ENCODE measurements at regions not wholly inside any gene's neighbourhood (a gene's known extent, or its start where the extent isn't known, plus 50 kb on each side); places are given as distances from the start of the nearest gene placed in this dataset.

DNA sequence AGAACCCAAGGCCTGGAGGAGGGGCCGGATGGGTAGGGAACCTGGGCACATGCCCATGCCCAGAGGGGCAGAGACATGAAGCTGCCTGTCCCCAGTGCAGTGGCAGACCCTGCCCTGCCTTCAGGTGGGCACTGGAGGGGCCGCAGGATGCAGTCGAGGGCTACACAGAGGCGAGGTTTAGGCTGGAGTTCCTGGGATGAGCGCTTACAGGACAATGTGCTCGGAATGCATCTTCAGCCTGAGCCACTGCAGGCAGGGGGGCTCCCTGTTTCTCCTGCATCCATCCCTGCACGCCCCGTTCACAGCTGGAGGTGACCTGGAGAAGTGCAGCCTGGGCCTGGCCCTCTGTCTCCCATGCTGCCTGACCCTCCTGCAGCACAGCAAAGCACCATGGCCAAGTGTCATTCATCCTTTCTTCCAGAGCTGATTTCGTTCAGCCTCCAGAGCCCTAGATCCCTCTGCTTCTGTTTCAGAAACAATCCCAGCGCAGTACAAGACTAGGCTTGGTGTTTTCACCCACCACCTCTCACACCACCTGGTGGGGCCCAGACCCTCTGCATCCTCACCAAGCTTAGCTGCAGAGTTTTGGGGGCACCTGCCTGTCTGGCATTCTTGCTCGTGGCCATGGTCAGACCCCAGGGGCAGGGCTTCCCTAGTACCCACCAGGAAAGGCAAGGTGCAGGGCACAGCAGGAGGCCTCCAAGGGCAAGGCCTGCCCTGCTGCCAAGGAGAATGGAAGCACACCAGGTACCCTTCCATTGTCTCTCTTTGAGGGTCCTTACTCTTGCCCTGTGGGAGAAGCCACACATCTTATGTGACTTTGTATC, 311.9 kb downstream of the TCERG1L start:
- no peak for DNase-seq
- no peak for ATAC-seq

DNA sequence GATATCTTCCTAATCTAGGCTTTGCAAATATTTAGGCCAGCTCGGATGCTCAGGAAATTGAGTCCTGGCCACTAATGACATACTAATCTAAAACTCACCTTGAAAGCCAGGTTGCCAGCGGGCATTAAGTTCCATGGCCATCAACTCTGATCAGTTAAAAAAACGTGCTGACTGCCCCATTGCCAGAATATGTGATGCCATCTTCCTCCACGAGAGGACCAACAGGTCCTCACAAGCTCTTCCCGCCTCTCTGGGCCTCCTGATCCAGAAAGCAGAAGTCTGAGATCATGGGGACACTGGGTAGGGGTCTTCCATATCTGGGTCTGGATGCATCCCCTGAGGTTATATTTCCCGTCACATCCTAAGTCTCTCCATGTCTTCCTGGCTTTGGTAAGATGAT, 311.3 kb downstream of the TCERG1L start:
- ATAC-seq (no peak), DNase-seq (no peak)

GRCh38 chr10:131000743-131001142, 310.8 kb downstream of the TCERG1L start:
- no peak for ATAC-seq
- no peak for DNase-seq

GRCh38 chr10:131001438-131001837, 310.1 kb downstream of the TCERG1L start:
- ATAC-seq (no peak), DNase-seq (no peak)

DNA sequence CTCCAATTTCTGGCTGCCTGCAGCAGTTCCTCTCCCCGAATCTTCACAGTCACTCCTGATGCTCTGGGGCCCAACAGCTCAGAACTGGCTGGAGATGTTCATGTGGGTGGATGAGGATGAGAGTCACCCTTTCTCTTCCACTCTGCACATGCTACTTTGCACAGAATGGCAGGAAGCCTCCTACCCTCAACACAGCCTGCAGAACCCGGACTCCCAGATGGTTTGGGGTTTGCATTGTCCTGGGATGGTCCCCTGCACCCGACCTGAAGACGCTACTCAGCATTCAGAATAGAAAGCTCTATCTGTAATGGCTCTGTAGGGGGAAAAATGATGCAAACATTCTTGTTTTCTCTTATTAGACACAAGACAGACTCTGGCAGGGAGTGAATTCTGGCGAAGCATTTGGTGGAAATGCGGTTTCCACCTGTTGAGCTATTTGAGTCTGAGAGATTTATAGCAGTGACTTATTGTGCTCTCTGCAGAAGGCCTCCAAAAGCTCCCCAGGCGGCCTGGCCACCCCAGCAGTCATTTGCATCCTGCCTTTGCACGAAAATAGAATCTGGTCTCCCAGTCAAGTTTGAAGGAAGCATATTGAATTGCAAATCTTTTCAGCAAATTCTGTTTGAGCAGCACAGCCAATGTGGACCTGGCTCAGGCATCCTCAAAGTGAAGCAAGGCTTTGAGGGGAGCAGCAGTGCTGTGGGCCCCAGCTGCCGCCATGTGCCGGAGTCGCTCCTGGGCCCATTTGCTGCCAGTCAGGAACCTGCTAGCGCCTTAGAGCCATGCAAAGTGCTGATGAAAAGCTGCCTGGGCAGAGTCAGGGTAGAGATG, 309.3 kb downstream of the TCERG1L start:
- DNase-seq (no peak), ATAC-seq (no peak)

- ATAC-seq (no peak), DNase-seq (no peak)
Measured at GRCh38 chr10:131003455-131003854, 308.1 kb downstream of the TCERG1L start.

DNA sequence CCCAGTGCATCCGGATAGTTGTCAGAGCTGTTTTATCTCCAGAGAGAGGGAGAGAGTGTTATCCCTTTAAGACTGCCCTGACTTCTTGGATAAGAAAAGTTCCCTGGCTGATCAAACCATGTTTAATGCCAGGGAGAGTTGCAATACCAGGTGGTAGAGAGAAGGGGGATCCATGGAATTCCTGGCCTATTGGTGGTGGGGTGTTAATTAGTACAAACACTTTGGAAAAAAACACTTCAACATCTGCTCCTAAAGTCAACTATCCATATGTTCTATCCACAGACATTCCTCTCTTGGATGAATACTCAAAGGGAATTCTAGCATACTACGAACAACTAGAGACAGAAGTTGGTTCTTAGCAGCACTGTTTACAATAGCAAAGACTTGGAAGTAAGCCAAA, 307.2 kb downstream of the TCERG1L start:
- ATAC-seq = no peak
- DNase-seq = no peak

DNA sequence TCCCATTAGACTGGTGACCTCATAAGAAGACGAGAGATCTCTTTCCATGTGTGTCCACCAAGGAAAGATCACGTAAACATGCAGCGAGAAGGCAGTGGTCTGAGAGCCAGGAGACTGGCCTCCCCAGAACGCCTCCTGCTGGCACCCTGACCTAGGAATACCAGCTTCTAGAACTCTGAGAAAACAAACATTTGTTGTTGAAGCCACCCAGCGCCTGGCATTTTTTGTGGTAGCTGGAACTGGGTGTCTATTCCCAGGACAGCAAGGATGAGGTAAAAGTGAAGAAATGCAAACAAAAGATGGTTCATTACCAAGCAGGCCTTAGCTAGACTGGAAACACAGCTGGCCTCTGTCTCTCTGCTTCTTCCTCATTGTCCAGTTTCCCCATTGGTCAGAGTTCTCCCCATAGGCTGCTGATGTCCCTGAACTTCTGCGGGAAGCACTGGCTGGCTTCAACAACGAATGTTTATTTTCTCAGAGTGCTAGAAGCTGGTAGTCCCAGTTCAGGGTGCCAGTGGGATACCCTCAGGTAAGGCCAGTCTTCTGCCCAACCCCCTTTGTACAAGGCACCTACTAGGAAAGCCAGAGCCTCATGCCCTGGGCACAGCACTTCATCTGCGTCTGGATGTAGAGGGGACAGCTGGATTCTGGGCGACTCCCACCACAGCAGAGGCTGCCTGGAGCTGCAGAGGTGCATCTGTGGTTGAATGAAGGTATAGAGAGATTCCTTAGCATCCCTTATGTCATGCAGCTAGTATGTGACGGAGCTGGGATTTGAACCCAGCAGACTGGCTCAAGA, 304.9 kb downstream of the TCERG1L start:
- ATAC-seq = no peak

DNA sequence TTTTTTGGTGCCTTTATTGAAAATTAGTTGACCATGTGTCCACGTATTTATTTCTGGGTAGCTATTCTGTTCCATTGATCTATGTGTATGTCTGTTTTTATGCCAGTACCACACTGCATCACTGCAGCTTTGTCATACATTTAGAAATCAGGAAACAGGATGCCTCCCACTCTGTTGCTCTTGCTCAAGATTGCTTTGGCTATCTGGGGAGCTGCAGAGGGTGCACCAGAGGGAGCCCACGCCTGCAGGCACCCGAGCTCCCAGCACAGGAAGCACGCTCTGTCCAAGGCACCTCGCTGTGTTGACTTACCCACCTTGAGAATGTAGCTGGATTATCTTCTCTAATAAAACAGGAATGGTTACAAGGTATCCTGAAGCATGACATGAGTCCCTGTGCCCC, 301.7 kb downstream of the TCERG1L start:
- ATAC-seq (no peak), DNase-seq (no peak)

More for the DNA sequence above, 304.9 kb downstream of the TCERG1L start:
- DNase-seq = no peak

DNA sequence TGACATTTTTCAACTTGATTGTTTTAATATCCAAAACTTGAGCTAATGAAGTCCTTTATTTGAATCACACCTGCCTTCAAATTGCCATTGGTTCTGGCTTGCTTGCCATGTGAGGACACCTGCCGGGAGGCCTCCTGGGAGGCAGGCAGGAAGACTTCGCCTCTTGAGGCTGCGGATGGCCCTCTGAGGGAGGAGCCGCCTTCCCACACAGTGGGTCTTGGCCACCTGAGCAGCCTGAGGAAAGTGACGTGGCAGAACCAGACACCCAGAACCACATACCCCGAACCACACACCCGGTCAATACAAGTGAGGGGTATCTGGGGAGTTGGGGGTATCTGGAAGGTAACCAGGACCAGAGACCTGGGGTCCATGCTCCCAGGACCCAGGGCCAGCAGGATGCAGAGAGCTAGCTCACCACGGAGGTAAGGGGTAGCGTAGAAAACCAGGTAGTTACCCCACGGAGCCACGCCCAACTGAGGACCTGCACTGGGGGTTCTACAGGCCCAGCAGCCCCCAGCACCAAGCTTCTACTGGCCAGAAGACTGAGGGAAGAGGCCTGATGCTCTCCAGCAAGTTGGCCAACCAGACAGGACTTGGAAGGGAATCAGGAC, 300.5 kb downstream of the TCERG1L start:
- DNase-seq (no peak), ATAC-seq (no peak)

- no peak for ATAC-seq
- no peak for DNase-seq
Measured at GRCh38 chr10:131011936-131012640, 299.4 kb downstream of the TCERG1L start.

DNA sequence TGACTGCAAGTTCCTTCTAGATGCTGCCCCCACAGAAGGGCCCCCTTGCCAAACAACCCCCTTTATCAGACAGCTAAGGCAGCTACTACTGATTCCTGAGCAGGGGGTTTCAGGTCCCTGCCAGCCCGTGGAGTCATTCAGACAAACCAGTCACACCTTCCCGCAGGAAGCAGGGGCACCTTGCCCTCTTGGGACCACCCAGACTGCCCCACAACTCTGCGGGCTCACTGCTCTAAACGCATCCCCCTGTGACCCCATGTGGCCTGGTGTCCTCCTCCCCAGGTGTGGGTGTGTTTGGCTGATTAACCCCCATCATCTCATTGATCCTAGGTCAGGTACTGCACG, 298.9 kb downstream of the TCERG1L start:
- ATAC-seq (no peak), DNase-seq (no peak)

- no peak for DNase-seq
- no peak for ATAC-seq
Measured at GRCh38 chr10:131013281-131013912, 298.1 kb downstream of the TCERG1L start.

DNA sequence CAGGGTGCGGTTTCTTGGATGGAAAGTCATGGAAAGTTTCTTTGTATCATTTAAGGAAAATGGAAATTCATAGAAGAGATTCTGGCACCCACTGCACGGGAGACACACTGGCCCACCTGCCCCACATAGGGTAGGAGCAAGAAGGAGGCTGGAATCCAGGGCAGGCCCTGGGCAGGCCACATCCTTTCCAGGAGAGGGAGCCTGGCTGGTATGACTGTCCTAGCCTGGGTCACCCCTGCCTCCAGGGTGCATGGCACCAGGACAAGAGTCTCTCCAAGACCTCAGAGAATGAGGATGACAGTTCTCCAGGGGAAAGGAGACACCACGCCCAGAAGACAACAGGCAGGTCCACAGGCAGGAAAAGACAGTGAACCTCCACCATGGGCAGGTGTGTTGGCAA, 297.2 kb downstream of the TCERG1L start:
- ATAC-seq (no peak), DNase-seq (no peak)

GRCh38 chr10:131015271-131015670, 296.2 kb downstream of the TCERG1L start:
- DNase-seq = no peak
- ATAC-seq = no peak

GRCh38 chr10:131016556-131016955, 295.0 kb downstream of the TCERG1L start:
- ATAC-seq = no peak
- no peak for DNase-seq

DNA sequence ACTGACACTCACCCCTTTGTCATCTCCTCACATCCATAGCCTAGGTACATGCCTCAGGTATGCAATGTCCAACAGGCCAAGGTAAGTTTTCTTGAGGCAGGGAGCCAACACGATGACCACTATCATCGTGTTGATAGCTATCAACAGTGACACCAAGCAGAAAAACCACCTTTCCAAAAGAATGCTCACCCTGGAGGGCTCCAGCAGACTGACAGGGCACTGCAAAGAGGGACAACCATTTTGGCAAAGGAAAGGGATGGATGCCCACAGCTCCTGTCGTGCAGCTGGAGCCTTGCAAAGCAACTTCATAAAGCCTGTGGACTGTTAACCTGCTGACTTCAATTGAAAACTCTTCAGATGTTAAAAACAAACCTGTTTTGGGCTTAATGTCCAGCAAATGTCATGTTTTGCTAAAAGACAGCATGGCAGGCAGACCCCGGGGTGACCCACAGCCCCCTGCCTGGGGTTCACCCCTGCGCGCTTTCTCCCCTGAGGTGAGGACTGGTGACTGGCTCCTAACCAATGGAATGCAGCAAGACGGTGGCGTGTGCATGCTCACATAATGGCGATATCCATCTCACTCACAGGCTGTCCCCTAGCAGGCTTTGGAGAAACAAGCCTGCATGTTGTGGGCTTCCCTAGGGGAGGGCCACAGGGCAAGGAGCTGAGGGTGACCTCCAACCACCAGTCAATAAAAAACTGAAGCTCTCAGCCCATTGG, 293.8 kb downstream of the TCERG1L start:
- DNase-seq (no peak), ATAC-seq (no peak)

DNA sequence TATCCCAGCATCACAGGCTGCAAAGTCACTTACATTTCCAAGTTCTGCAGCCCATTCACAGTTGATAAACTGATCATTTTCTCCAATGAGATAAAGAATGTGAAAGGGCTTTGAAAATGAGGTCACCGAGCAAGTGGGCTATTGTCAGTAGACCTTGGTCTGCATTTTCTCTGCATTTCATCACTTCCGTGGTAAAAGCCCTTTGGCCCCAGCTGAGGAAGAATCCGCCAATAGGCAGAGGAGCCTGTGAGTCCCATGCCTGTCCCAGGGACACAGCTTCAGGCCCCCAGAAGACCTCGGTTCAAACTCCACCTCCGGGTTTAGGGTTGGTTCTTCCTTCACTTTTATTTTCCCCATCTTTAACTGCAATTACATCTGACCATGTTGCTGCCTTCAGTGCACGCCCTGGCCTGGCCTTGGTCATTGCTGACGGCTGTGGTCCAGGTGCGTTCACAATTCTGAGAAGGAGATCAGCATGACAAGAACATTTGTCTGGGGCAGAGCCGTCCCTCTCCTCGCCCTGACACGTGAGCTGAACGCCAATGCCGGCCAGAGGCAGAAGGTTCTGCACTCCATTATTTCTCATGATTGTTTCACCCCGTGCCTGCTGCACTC, 292.5 kb downstream of the TCERG1L start:
- ATAC-seq (no peak), DNase-seq (no peak)

GRCh38 chr10:131019696-131020095, 291.8 kb downstream of the TCERG1L start:
- ATAC-seq (no peak), DNase-seq (no peak)

DNA sequence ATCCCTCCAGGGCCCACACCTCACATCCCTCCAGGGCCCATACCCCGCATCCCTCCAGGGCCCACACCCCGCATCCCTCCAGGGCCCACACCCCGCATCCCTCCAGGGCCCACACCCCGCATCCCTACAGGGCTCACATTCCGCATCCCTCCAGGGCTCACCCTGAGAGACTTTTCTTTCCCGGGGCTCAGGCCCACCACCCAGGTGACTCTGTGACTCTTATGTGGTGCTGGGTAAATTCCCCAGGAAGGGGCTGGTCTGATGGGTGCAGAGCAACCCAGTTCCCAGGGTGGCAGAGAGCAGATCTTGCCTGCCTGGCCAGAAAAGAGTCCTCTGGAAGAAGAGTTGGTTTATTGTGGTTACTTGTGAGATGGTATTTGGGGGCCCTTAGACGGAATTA, 290.7 kb downstream of the TCERG1L start:
- DNase-seq = no peak
- no peak for ATAC-seq

Measured in stimulated activated naive CD8-positive, alpha-beta T cell treated with anti-CD3 and anti-CD28 coated beads, Interleukin-15, Interleukin-2, amounts not matched to agents 100 U/mL and 50 U/mL, for 24 hours (primary cell).